Neural cell (in vitro differentiated cells): ENCODE measurements at regions not wholly inside any gene's neighbourhood (a gene's known extent, or its start where the extent isn't known, plus 50 kb on each side); places are given as distances from the start of the nearest gene placed in this dataset.

Source experiments
- H2AFZ ChIP-seq: fragments of 200-600, 300-800 bp; sonication (generic), shearing (Covaris generic); 2 replicates; pipeline ENCODE4 v1.6.0; 2014; ENCODE audit warnings: low read depth, mild to moderate bottlenecking, antibody characterized with exemption, low read length, moderate library complexity
- H3F3A ChIP-seq: fragments of 200-600 bp; shearing (Covaris generic); 2 replicates; pipeline ENCODE4 v1.6.1; 2016; ENCODE audit warnings: mild to moderate bottlenecking, moderate library complexity, mixed read lengths, antibody characterized with exemption, low read length; ENCODE audit not compliant: insufficient read depth, poor library complexity, severe bottlenecking
- H3K27ac ChIP-seq: fragments of 200-600, 300-800 bp; sonication (generic), shearing (Covaris generic); 2 replicates; pipeline ENCODE4 v1.5.1; 2014; ENCODE audit warnings: mild to moderate bottlenecking, low read length, moderate library complexity
- H3K27me3 ChIP-seq: fragments of 300-800, 200-600 bp; sonication (generic), shearing (Covaris generic); 2 replicates; pipeline ENCODE4 v1.6.0; 2014; ENCODE audit warnings: mild to moderate bottlenecking, low read depth, low read length, moderate library complexity; ENCODE audit not compliant: insufficient read depth
- H3K36me3 ChIP-seq: fragments of 300-800, 200-600 bp; sonication (generic), shearing (Covaris generic); 2 replicates; pipeline ENCODE4 v1.5.1; 2014; ENCODE audit warnings: mild to moderate bottlenecking, antibody characterized with exemption, low read length, moderate library complexity; ENCODE audit not compliant: insufficient read depth
- H3K4me2 ChIP-seq: fragments of 300-800, 200-600 bp; sonication (generic), shearing (Covaris generic); 2 replicates; pipeline ENCODE4 v1.6.0; 2014; ENCODE audit warnings: mild to moderate bottlenecking, low read length
- H3K4me3 ChIP-seq: fragments of 300-800, 200-600 bp; sonication (generic), shearing (Covaris generic); 2 replicates; pipeline ENCODE4 v1.5.1; 2014; ENCODE audit warnings: mild to moderate bottlenecking, low read length, moderate library complexity
- H3K79me2 ChIP-seq: fragments of 200-600 bp; shearing (Covaris generic); replicated peaks from 2 replicates; pipeline ENCODE4 v1.6.0; 2014; ENCODE audit warnings: mild to moderate bottlenecking, low read length, moderate library complexity; ENCODE audit not compliant: insufficient read depth
- H3K9ac ChIP-seq: fragments of 300-800, 200-600 bp; sonication (generic), shearing (Covaris generic); 2 replicates; pipeline ENCODE4 v1.6.1; 2016; ENCODE audit warnings: mild to moderate bottlenecking, low read length, mixed read lengths
- H3K9me2 ChIP-seq: fragments of 200-600 bp; shearing (Covaris generic); 2 replicates; pipeline ENCODE4 v1.6.1; 2016; ENCODE audit warnings: mild to moderate bottlenecking, low read length, mixed read lengths; ENCODE audit not compliant: insufficient read depth
- H3K9me3 ChIP-seq: fragments of 200-600, 300-800 bp; sonication (generic), shearing (Covaris generic); 2 replicates; pipeline ENCODE4 v1.6.1; 2016; ENCODE audit warnings: mild to moderate bottlenecking, mixed run types, low read length, moderate library complexity, mixed read lengths
- H4K20me1 ChIP-seq: fragments of 200-600 bp; shearing (Covaris generic); 2 replicates; pipeline ENCODE4 v1.6.1; 2016; ENCODE audit warnings: mild to moderate bottlenecking, mixed run types; ENCODE audit not compliant: insufficient read depth
- EP300 ChIP-seq: fragments of 450-650 bp; conservative IDR thresholded peaks from 2 replicates; pipeline ENCODE4 v1.6.1; 2014; ENCODE audit warnings: antibody characterized with exemption, mild to moderate bottlenecking, moderate library complexity; ENCODE audit not compliant: poor library complexity, severe bottlenecking
- EZH2 ChIP-seq: fragments of 200-600, 300-800 bp; shearing (Covaris generic), sonication (generic); IDR thresholded peaks from 2 replicates; pipeline ENCODE4 v1.6.1; 2014; ENCODE audit warnings: antibody characterized with exemption, low read length, borderline replicate concordance, mild to moderate bottlenecking; ENCODE audit not compliant: insufficient read depth, poor library complexity, severe bottlenecking
- MXI1 ChIP-seq: fragments of 450-650 bp; conservative IDR thresholded peaks from 2 replicates; pipeline ENCODE4 v1.6.1; 2014; ENCODE audit warnings: antibody characterized with exemption, mild to moderate bottlenecking; ENCODE audit not compliant: poor library complexity, severe bottlenecking
- POLR2AphosphoS5 ChIP-seq: IDR thresholded peaks from 2 replicates; pipeline ENCODE4 v1.6.1; 2012
- RAD21 ChIP-seq: fragments of 450-650 bp; conservative IDR thresholded peaks from 2 replicates; pipeline ENCODE4 v1.6.1; 2014; ENCODE audit warnings: antibody characterized with exemption, mild to moderate bottlenecking, moderate library complexity
- SMC3 ChIP-seq: fragments of 450-650 bp; conservative IDR thresholded peaks from 2 replicates; pipeline ENCODE4 v1.6.1; 2014; ENCODE audit warnings: antibody characterized with exemption, mild to moderate bottlenecking, moderate library complexity; ENCODE audit not compliant: poor library complexity
- TAF1 ChIP-seq: IDR thresholded peaks from 2 replicates; pipeline ENCODE4 v1.6.1; 2012; ENCODE audit warnings: low read depth
- TF ChIP-seq, protein P1 (sequence below): IDR thresholded peaks from 2 replicates; pipeline ENCODE4 v1.6.1; 2012; ENCODE audit warnings: borderline replicate concordance
- TF ChIP-seq, protein P2 (sequence below): fragments of 450-650 bp; IDR thresholded peaks from 2 replicates; pipeline ENCODE4 v1.5.1; 2014; ENCODE audit warnings: antibody characterized with exemption, mild to moderate bottlenecking, moderate library complexity; ENCODE audit not compliant: poor library complexity, severe bottlenecking

DNA sequence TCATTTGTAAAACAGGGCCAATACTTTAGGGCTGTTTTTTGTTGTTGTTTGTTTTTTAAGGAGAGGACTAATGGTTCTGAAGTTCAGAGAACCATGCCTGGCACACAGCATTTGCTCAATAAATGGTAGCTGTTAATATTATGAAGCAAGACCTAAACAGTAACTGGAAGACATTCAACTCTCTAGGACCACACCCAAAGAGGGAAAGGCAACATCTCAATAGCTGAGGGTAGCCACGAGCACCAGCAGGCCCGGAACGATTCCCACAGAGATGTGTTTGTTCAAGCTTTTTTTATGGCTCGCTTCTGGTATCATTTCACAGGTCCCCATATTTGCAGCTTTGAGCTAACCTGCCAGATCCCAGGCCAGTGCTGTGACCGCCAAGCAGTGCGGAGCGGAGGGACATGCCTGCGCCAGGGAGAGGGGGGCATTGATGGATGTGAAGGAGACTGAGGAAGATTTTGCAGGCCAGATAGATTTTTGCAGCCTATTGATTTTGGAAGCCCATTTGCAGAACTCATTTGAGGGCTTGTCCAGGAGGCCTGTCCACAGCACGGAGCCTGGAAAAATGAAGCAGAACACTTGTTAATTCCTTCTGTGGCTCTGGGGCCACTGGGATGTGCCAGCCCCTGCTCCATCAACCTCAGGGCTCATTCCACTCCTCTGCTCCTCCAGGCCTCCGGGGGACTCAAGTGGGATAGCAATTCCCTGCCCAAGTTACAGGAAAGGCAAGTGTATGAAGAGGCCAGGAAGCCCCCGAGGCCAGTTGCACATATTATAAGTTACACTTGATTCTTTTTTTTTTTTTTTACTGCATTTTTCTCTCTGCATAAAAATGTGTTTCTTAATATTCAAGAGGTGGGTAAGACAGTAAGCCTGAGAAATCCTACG lies 57.3 kb upstream of the FGFR2 start:
- H3K27ac ChIP-seq = no peak overlapping the region
- no peaks in the 10 kb centered on the region for H3K9me2 ChIP-seq
- no peak overlapping the region for H3K9ac ChIP-seq
- no peaks in the 10 kb centered on the region for H3K36me3 ChIP-seq
- H3F3A ChIP-seq = no peaks in the 10 kb centered on the region
- no peak overlapping the region for H2AFZ ChIP-seq
- no peaks in the 10 kb centered on the region for H3K27me3 ChIP-seq
- no peaks in the 10 kb centered on the region for H4K20me1 ChIP-seq
- no peaks in the 10 kb centered on the region for H3K79me2 ChIP-seq
- no peak overlapping the region for H3K4me3 ChIP-seq
- H3K4me2 ChIP-seq = no peak overlapping the region
- H3K9me3 ChIP-seq = no peaks in the 10 kb centered on the region
- TF ChIP-seq RAD21 (no peak), SMC3 (no peak), POLR2AphosphoS5 (no peak), TAF1 (no peak), EZH2 (no peak), MXI1 (no peak), EP300 (no peak)
- TF ChIP-seq, protein P1, sequence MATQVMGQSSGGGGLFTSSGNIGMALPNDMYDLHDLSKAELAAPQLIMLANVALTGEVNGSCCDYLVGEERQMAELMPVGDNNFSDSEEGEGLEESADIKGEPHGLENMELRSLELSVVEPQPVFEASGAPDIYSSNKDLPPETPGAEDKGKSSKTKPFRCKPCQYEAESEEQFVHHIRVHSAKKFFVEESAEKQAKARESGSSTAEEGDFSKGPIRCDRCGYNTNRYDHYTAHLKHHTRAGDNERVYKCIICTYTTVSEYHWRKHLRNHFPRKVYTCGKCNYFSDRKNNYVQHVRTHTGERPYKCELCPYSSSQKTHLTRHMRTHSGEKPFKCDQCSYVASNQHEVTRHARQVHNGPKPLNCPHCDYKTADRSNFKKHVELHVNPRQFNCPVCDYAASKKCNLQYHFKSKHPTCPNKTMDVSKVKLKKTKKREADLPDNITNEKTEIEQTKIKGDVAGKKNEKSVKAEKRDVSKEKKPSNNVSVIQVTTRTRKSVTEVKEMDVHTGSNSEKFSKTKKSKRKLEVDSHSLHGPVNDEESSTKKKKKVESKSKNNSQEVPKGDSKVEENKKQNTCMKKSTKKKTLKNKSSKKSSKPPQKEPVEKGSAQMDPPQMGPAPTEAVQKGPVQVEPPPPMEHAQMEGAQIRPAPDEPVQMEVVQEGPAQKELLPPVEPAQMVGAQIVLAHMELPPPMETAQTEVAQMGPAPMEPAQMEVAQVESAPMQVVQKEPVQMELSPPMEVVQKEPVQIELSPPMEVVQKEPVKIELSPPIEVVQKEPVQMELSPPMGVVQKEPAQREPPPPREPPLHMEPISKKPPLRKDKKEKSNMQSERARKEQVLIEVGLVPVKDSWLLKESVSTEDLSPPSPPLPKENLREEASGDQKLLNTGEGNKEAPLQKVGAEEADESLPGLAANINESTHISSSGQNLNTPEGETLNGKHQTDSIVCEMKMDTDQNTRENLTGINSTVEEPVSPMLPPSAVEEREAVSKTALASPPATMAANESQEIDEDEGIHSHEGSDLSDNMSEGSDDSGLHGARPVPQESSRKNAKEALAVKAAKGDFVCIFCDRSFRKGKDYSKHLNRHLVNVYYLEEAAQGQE = no peak
- TF ChIP-seq, protein P2, sequence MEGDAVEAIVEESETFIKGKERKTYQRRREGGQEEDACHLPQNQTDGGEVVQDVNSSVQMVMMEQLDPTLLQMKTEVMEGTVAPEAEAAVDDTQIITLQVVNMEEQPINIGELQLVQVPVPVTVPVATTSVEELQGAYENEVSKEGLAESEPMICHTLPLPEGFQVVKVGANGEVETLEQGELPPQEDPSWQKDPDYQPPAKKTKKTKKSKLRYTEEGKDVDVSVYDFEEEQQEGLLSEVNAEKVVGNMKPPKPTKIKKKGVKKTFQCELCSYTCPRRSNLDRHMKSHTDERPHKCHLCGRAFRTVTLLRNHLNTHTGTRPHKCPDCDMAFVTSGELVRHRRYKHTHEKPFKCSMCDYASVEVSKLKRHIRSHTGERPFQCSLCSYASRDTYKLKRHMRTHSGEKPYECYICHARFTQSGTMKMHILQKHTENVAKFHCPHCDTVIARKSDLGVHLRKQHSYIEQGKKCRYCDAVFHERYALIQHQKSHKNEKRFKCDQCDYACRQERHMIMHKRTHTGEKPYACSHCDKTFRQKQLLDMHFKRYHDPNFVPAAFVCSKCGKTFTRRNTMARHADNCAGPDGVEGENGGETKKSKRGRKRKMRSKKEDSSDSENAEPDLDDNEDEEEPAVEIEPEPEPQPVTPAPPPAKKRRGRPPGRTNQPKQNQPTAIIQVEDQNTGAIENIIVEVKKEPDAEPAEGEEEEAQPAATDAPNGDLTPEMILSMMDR = no peak

DNA sequence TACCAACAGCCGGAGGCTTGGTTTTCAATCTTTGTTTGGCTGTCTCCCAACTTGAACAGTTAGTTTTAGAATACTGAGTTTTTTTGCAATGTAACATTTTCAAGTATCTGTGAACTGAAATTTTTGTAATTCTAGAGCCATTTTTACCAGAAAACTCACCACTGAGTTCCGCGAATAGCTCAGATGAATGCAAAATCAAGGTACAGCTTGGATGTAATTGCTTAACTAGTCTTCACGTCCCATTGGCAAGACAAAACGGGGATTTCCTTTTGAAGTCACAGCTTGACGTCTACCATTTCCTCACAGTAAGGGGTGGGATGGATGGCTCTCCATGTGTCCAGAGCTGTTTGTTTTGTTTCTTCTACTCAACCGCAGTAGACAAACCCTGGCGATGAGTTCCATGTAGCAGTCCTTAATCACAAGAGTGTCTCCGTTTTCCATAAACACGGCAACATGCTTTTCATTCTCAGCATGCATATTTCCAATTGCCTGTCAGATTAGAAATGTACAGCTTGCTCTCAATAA lies 55.8 kb upstream of the FGFR2 start:
- H4K20me1 ChIP-seq = no peaks in the 10 kb centered on the region
- no peaks in the 10 kb centered on the region for H3K79me2 ChIP-seq
- H3K9me3 ChIP-seq = no peaks in the 10 kb centered on the region
- H3K4me2 ChIP-seq = no peak overlapping the region
- no peak overlapping the region for H3K4me3 ChIP-seq
- TF ChIP-seq, protein P2 = no peak
- TF ChIP-seq MXI1 (no peak), EZH2 (no peak), EP300 (no peak)
- H3K27ac ChIP-seq = no peak overlapping the region
- no peaks in the 10 kb centered on the region for H3K9me2 ChIP-seq
- H3F3A ChIP-seq = no peaks in the 10 kb centered on the region
- H3K36me3 ChIP-seq = no peaks in the 10 kb centered on the region
- H3K27me3 ChIP-seq = no peaks in the 10 kb centered on the region
- no peak overlapping the region for H3K9ac ChIP-seq
- no peak overlapping the region for H2AFZ ChIP-seq
